HFFc6 (cell line): ENCODE measurements at regions not wholly inside any gene's neighbourhood (a gene's known extent, or its start where the extent isn't known, plus 50 kb on each side); places are given as distances from the start of the nearest gene placed in this dataset.
A peak's percentile ranks its signal among the peaks of the same experiment; 100 is the strongest.

ENCODE experiments used
- DNase-seq: peaks from one replicate; pipeline ENCODE4 v3.0.0-alpha.2; 2018
- H3K27ac Mint-ChIP-seq: 2 replicates; pipeline ENCODE4 v1.8.0; 2020; ENCODE audit warnings: mild to moderate bottlenecking, mixed read lengths
- H3K27me3 Mint-ChIP-seq: 2 replicates; pipeline ENCODE4 v1.8.0; 2021; ENCODE audit warnings: mild to moderate bottlenecking, moderate library complexity, mixed read lengths; ENCODE audit not compliant: insufficient read depth
- H3K36me3 Mint-ChIP-seq: 2 replicates; pipeline ENCODE4 v1.8.0; 2021; ENCODE audit warnings: low read depth, mixed read lengths
- H3K4me1 Mint-ChIP-seq: 2 replicates; pipeline ENCODE4 v1.8.0; 2020; ENCODE audit warnings: low read depth, mixed read lengths
- H3K4me3 Mint-ChIP-seq: 2 replicates; pipeline ENCODE4 v1.8.0; 2020; ENCODE audit warnings: mild to moderate bottlenecking, moderate library complexity, mixed read lengths
- H3K9me3 Mint-ChIP-seq: 2 replicates; pipeline ENCODE4 v1.8.0; 2020; ENCODE audit warnings: mild to moderate bottlenecking, mixed read lengths
- TF ChIP-seq, protein P1 (sequence below): fragments of 200-600 bp; sonication (generic); IDR thresholded peaks from 2 replicates; pipeline ENCODE4 v1.5.0; 2021; ENCODE audit warnings: antibody characterized with exemption, mild to moderate bottlenecking

DNA sequence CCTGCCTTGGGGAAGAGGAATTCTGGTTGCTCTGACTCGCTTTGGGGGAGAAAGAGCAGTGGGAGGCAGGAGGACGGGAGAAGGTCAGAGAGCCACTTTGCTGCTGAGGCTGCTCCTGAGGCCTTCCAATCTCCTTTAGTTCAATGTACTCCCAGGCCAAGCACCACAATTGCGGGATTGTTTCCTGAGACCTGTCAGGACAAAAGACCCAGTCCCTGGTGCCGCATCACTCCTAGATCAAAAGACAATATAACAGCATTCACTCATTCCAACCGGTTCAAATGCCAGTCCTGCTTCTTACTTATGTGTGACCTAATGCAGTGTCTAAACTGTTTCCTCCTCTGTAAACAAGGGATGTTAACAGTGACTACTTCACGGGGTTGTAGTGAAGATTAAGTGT lies 106.4 kb downstream of the TRIML1 start:
- peaks cover 17% of the 10 kb centered on the region; the same call in 1 of the 2 replicates for H3K9me3 Mint-ChIP-seq
- H3K27me3 Mint-ChIP-seq, result no peaks in the 10 kb centered on the region; the same call in 1 of the 2 replicates
- H3K36me3 Mint-ChIP-seq, result no peaks in the 10 kb centered on the region
- no peak overlapping the region for H3K4me3 Mint-ChIP-seq
- no peak overlapping the region for H3K27ac Mint-ChIP-seq
- TF ChIP-seq, protein P1, sequence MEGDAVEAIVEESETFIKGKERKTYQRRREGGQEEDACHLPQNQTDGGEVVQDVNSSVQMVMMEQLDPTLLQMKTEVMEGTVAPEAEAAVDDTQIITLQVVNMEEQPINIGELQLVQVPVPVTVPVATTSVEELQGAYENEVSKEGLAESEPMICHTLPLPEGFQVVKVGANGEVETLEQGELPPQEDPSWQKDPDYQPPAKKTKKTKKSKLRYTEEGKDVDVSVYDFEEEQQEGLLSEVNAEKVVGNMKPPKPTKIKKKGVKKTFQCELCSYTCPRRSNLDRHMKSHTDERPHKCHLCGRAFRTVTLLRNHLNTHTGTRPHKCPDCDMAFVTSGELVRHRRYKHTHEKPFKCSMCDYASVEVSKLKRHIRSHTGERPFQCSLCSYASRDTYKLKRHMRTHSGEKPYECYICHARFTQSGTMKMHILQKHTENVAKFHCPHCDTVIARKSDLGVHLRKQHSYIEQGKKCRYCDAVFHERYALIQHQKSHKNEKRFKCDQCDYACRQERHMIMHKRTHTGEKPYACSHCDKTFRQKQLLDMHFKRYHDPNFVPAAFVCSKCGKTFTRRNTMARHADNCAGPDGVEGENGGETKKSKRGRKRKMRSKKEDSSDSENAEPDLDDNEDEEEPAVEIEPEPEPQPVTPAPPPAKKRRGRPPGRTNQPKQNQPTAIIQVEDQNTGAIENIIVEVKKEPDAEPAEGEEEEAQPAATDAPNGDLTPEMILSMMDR, result no peak
- no peak for DNase-seq
- no peaks in the 10 kb centered on the region for H3K4me1 Mint-ChIP-seq

DNA sequence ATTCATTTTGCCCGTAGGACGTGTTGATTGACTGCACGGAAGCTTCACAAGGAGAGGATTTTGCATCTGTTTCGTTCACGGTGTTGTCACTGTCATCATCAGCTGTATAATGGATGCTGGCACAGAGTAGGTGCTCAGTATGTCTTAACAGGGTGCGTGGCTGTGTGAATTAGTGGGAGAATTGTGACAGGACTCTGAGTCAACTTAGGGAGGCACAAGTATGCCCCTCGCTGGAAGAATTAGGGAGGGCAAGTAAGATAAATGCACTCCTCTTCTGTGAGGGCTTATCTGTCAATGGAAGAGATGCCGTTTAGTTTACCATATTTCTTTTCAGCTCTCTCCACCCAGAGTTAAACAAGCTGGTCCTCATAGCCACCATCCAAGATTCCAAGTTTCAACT lies 107.2 kb downstream of the TRIML1 start:
- Mint-ChIP-seq H3K4me3 (no peak overlapping the region), H3K27ac (no peak overlapping the region), H3K27me3 (no peaks in the 10 kb centered on the region; the same call in 1 of the 2 replicates), H3K9me3 (peaks cover 24% of the 10 kb centered on the region; the same call in 1 of the 2 replicates), H3K4me1 (no peaks in the 10 kb centered on the region), H3K36me3 (no peaks in the 10 kb centered on the region)
- TF ChIP-seq, protein P1, result 0 out of 2 replicates have a peak, but pooled peaks have one; percentile 24
- DNase-seq, result no peak

- Mint-ChIP-seq H3K4me1 (no peaks in the 10 kb centered on the region), H3K36me3 (no peaks in the 10 kb centered on the region), H3K27ac (no peak overlapping the region), H3K27me3 (peaks cover 3% of the 10 kb centered on the region; the same call in 1 of the 2 replicates), H3K9me3 (peaks cover 8% of the 10 kb centered on the region; the same call in 1 of the 2 replicates), H3K4me3 (no peak overlapping the region)
- TF ChIP-seq, protein P1, result no peak
- no peak for DNase-seq
Observed at GRCh38 chr4:188254211-188254610, 115.0 kb downstream of the TRIML1 start.

DNA sequence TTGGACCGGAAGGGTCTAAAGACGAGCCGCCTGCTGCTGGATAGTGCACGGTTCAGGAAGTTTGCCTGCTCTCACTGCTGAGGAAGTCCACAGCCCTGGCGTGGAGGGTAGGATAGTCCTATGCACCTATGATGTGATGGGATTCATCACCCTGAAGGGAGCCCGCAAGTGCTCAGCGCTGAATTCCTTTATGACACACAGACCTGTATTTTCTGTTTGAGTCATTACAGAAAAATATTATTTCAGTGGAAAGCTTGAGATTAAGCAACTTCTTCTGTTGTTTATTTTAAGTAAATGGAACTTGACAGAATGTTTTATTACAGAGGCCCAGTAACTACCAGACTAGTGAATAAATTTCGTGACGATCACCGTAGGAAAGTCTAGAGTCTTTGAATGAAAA lies 123.2 kb downstream of the TRIML1 start:
- Mint-ChIP-seq H3K4me3 (no peak overlapping the region), H3K36me3 (no peaks in the 10 kb centered on the region), H3K9me3 (peaks cover 17% of the 10 kb centered on the region), H3K4me1 (no peaks in the 10 kb centered on the region), H3K27ac (no peak overlapping the region), H3K27me3 (peaks cover 3% of the 10 kb centered on the region; the same call in 1 of the 2 replicates)
- no peak for DNase-seq
- TF ChIP-seq, protein P1, result no peak

DNA sequence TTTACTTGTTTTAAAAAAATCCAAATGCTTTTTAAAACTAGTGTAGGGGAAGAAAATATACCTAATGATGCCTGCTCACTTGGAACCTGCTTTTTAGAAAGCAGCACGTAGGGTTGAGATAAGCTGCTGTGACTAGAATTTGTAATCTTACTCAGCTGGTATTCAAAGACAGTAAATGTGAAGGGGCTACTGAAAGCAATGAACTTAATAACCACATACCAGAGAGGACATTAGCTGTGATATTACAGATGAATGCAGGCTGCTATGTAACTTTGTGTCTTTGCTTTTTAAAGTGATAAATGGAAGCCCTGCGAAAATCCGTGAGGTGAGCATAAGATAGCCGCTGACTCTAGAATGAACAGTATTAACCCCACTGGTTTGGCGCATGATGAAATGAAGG lies 124.1 kb downstream of the TRIML1 start:
- no peak for DNase-seq
- Mint-ChIP-seq H3K4me1 (no peaks in the 10 kb centered on the region), H3K9me3 (peaks cover 20% of the 10 kb centered on the region), H3K27me3 (peaks cover 3% of the 10 kb centered on the region; the same call in 1 of the 2 replicates), H3K4me3 (no peak overlapping the region), H3K27ac (no peak overlapping the region), H3K36me3 (no peaks in the 10 kb centered on the region)
- TF ChIP-seq, protein P1, result no peak

- peaks cover 24% of the 10 kb centered on the region for H3K9me3 Mint-ChIP-seq
- H3K27me3 Mint-ChIP-seq, result peaks cover 3% of the 10 kb centered on the region; the same call in 1 of the 2 replicates
- no peaks in the 10 kb centered on the region for H3K36me3 Mint-ChIP-seq
- H3K4me3 Mint-ChIP-seq, result no peak overlapping the region
- TF ChIP-seq, protein P1, result no peak
- DNase-seq, result no peak
- H3K4me1 Mint-ChIP-seq, result no peaks in the 10 kb centered on the region
- H3K27ac Mint-ChIP-seq, result no peak overlapping the region
Observed at GRCh38 chr4:188266386-188266785, 127.1 kb downstream of the TRIML1 start.
